Left hindlimb (tissue), 1 donor: ENCODE measurements at regions not wholly inside any gene's neighbourhood (a gene's known extent, or its start where the extent isn't known, plus 50 kb on each side); places are given as distances from the start of the nearest gene placed in this dataset.

ENCODE experiments used
- DNase-seq: peaks from one replicate; pipeline ENCODE4 v3.0.0-alpha.2; 2018

DNA sequence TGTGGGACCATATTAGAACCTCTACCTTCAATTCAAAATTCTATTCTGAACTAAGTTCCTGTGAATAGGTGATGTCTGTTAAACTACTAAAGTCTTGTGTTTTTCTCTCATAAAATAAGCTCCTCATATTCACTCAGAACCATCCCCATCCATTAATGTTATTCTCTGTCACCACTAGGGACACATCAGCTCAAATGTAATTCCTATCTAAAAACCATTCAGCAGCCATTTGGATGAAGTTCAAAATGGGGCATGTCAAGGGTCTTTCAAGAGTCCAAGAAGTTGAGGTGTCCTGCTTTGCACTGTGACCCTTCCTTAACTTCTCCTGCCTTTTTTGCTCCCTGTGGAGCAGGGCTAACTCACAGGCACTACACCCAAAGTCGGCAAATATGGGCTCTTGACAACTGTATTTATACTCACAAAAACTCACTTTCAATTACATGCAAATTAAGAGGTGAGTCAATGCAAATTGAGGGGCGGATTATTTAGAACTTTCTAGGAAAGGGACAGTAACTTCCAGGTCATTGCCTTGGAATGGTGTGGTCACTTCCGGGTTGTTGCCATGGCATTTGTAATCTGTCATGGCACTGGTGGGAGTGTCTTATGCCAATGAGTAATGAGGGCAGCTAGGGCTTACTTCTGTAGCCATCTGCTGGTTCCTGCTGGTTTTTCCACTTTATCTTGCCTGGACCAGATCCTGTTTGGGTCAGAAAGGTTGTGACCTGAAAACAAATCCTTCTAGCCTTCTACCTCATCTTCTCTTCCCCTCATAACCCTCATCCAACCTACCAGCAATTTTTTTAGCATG, 128.2 kb upstream of the COX10 start:
- DNase-seq: no peak

DNA sequence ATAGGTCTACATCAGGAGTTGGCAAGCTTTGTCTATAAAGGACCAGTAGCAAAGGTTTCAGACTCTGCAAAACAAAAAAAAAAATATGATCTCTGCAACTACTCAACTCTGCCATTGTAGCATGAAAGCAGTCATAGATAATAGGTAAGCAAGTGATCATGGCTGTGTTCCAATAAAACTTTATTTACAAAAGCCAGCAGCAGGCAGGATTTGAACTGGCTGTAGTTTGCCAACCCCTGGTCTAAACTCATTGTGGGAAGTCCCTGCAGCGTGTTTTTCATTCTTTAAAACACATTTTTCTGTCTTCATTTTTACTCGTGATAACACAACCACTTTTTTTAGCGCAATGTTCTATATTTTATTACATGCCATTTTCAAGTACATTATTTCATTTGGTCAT, 127.5 kb upstream of the COX10 start:
- DNase-seq: no peak

DNA sequence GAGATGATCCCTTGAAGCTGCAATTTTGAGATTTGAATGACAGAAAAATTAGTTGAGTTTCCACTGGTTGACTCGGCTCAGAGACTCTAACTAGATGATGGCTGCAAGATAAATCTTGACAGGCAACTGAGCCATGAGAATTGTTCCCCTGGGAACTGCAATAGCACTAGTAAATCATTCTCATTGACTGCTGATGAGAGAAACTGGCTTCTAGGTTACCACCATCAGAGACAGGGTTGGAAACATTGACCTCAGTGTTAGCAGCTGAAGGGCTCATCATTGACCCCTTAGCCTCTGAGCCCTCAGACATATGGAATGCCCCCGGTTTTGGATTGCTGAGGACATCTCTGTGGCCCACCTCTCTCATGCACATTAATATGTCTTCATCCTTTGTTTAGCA, 125.4 kb upstream of the COX10 start:
- DNase-seq: no peak

DNA sequence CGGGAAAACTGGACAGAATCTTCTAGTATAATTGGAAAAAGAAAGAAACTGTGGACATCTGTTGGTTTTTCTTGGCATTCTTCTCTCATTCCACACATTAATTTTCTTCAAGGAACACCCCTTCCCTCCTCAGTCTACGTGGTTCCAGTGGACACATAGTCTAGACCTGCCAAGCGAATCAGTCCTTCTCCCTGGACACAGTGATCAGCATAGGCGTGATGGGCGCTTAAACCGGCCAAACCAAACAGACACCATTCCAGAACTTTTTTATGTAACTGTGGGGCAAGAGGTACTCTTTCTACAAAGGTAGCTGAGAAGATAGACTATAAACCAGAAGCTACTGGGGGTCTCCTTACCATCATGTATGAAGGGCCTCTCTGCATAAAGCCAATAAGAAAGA, 121.8 kb upstream of the COX10 start:
- no peak for DNase-seq

DNA sequence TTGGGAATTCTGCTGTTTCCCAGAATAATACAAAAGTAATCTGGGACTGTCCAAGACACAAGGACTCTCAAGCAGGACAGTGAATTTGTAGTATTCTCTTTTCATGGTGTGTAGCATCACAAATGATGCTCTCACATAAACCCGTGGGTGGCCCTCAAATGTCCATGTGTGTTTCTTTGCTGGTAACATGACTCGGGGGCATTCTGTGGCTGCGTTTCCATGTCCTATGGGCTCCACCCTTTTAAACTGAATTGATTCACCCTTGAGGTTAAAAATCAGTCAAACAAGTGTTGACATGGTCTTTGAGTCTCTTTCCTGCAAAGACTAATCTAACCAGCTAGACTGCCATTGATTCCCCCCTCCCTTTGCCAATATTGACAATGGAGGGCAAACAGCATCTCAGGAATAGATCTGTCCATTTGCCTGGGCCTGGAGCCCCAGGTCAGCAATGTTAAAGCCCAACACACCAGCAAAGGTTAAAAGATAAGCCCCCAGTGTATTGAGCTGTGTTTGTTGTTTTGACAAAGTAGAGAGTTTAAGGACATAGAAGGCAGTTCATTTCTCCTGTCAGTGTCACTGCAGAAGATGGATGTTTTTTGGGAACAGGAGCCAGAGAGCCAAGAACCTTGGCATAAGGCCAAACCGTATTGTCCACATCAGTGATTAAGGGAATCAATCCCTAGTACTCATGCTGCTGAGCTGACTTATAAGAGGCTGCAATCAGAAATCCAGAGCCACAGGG, 117.1 kb upstream of the COX10 start:
- no peak for DNase-seq

DNA sequence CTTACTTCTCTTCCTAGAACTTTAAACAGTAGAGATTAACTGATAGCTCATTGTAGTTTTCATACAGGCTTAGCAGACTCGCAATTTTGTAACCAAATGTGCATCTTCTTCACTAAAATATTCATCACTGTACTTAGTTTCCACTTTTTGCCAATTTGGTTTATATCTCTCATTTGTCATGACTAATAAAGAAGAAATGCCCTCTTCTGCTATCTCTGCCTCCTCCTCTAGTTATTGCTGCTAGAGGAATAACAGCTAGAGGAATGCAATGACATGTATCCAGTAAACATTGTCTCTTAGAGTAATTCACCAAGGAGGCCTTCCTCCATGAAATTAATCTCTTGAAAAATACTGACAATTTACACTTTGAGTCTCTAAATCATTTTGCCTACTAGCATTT, 115.5 kb upstream of the COX10 start:
- no peak for DNase-seq

DNA sequence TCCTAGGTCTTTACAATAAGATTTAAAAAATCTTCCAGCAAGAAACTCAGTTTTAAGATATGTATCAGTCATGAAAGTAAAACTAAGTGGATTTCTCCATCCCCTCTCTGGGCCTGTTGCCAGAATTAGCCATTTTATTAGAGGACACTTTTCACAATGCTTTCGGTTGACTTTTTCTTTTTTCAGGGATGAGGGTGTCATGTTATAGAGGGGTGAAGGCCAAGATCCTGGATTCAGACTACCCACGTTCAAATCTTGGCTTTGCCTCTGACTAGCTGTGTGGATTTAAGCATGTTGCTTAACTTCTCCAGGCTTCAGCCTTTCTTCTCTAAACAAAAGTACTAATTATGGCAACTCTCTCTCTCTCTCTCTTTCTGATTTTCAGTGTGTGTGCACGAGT, 111.7 kb upstream of the COX10 start:
- no peak for DNase-seq

DNA sequence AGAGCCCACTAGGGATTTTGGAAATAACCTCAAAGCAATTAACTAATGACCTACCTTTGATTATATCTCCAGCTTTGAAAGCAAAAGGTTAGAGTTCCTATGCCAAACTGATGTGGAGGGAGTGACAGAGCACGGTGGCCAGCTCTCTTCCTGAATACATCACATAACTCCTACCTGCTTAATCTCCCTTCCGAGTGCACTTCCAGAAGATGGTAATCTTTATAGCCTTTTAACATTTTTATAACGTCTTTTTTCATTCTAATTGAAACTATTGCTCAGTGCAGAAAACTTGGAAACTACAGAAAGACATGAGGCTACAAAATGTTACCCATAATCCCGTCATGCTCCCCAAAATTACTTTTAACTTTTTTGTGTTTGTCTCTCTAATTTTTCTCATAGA, 110.5 kb upstream of the COX10 start:
- no peak for DNase-seq

DNA sequence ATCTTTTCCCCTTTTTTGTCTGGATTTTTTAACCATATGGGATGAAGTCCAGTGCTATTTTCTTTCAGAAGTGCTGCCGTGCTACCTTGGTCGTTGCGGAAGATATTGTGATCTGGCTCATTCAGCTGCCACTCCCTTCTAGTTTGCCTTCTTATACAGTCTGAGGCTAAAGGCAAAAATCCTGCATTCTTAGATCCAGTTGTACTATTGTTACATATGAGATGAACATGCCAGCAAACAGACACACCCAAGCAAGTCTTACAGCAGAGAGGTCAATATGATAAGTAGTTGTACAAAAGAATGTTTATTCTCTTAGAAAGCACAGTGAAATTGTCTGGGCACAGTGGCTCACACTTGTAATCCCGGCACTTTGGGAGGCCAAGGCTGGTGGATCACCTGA, 108.0 kb upstream of the COX10 start:
- DNase-seq: no peak

DNA sequence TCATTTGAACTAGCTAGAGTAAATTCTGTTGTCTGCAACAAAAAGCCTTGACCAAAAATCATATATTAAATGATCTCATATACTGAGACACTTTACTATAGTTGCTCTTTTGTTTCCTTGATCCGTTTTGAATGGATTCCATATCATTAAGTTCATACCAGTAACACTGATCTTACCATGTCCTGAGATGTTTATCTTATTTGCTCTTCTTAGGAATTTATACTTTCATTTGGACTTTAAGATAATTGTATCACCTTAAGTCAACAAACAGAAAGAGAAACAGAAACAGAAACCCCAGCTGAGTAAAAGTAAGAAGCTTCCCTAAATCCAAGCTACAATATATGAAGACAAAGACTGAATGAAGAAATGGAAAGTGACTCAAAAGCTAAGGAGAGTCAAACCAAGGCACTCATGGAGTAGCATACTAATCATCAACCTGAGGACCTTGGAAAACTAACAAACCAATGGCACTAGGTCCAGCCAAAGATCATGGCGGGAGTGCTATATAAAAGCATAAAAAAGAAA, 106.5 kb upstream of the COX10 start:
- no peak for DNase-seq

DNA sequence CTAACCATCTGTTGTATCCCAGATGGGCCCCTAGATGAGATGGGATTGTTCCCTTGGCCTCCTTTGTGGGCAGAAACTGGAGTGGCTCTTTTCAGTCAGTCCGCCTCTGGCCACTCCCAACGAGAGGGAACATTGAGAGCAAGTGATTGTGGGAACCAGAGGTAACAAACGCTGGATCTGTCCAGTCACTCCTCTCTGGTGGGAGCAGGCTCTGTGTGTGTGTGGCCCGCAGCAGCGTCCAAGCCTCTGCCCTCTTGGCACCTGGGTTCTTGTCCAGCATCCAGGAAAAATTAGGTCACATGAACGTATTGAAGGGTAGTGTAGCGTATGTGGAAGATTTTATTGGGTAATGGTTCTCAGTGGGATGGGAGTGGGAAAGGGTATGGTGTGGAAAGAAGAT, 101.9 kb upstream of the COX10 start:
- DNase-seq: no peak

DNA sequence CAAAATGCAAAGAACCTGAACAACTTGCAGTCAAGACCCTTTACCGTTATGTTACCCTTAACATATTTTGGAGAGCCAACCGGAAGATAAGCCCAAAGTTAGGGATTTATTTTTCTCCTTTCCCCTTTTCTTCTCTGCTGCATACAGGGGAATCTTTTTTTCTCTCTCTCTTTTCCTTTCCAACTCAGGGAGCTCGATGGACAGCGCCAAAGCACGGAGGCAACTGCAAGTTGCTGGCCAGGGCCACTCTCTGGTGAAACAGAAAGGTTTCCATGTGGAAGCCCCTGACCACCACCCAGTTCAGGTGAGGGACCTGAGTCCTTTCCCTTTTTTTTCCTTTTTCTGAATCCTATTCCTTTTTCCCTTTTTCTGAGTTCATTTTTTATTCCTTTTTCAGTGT, 98.8 kb upstream of the COX10 start:
- DNase-seq: no peak

DNA sequence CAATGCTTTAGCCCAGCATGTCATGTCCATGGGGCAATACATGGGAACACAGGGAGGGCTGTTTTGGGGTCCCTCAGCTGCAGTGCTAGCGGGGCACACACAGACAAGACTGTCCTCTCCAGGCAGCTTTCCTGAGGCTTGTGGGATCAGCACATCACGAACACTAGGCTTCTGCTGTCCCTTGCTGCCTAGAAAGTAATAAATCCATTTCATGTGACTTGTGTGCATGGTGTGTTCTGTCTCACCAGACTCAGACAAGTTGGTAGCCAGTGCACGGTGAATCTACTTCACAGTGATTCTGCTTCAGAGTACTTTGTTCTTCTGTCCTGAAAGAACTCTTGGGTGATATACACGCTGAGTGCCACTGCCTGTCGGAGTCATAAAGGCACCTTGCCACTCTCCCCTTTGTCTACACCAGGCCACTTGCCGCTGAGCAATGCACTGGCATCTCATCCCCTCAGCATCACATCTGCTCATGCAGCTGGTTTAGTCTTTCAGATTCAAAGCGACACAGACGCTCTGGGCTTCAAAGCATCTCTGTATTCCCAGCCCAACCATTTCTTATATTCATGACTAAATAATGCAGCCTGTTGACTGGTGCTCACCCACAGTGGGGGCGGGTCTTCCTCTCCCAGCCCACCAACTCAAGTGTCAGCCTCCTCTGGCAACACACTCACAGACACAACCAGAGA, 95.2 kb upstream of the COX10 start:
- DNase-seq: no peak

DNA sequence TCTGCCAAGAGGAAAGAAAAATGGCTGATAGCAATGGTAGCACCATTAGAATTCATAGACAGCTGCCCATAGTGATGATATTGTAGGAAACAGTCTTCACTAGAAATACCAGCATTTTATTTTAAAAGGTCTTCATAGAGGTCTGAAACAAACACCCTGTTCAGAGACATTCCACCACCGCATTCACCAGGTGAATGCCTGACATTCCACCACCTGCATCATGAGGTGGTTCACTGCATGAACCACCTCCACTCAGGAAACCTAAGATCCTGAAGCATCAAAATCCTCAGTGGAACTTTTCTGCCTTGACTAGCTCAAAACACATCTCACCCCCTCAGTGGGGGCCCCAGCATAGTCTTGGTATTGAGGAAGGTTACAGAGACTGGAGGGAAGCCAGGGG, 91.5 kb upstream of the COX10 start:
- DNase-seq: no peak

DNA sequence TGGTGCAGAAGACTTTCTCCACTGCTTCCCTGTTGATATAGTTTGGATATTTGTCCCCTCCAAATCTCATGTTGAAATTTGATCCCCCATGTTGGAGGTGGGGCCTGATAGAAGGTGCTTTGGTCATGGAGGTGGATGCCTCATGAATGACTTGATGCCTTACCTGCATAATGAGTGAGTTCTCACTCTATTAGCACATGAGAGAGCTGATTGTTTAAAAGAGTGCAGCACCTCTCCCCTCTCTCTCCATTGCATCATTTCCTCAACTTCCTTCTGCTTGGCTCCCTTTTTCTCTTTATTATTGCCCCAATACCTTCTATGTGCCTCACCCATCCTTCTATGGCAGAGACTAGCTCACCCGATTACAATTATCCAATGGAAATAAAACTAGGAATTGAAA, 90.8 kb upstream of the COX10 start:
- no peak for DNase-seq

DNA sequence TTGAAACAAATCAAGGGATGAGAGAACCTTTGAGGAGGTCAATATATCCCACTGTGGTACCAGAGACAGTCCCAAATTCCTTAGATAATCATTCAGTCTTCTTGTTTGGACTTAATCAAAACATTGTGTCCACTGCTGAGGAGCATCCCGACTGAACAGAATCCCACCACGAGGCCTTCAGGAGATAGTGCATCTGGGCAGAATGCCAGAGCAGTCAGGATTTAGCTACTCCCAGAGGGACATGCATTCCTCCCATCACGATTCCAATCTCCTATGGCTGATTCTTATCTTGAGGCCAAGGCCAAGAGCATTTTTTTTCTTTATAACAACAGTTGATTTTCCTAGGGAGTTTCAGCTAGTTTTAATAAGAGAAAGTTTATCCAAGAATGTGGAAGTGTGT, 87.4 kb upstream of the COX10 start:
- no peak for DNase-seq

DNA sequence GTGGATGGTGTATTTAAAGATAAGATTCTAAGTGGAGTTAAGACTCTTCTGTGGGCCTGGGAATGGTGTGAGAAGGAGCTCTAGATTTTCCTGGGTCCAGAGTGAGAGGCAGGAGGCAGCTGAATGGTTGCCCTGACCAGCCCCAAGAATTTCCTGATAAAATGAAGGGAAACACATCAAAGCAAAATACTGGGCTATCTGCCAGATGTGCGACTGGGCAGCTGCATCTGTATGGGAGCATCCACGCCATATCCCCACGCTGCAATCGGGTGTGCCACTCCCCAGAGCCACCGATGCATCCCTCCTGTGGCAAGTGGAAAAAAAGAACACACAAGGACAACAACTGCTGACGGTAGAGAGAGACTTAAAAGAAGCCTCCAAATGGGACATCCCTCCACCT, 84.3 kb upstream of the COX10 start:
- no peak for DNase-seq

DNA sequence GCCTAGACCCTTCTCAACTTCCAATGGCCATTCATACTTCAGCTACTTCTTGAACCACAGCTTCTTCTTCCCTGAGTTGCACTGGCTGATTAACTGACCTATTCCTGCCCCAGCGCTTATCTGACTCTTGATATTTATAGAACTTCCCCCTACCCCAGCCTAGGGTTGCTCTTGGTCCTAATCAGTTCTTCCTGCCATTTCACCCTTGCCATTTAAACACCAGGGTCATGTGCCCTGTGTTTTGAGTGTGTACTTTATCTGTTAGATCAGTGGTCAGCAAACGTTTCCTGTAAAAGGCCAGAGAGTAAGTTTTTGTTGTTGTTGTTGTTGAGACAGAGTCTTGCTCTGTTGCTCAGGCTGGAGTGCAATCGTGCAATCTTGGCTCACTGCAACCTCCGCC, 82.4 kb upstream of the COX10 start:
- DNase-seq: no peak

DNA sequence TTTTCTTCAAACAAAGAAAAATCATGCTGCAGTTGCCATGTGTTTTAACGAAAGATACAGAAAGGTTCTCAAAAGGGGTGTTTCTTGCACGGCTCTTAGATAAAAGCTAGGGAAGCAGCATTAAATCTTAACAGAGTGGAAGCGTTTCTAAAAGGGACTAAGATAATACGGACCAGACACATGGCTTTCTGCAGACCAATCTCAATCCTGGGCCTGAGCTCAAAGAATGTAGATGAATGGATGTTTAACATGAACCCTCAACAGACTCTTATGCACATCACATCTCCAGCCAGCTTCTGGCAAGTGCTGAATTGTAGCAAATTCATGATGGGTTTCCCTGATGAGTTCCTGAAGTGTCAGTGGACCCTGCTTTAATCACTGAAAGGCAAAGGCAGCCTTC, 80.2 kb upstream of the COX10 start:
- DNase-seq: no peak

DNA sequence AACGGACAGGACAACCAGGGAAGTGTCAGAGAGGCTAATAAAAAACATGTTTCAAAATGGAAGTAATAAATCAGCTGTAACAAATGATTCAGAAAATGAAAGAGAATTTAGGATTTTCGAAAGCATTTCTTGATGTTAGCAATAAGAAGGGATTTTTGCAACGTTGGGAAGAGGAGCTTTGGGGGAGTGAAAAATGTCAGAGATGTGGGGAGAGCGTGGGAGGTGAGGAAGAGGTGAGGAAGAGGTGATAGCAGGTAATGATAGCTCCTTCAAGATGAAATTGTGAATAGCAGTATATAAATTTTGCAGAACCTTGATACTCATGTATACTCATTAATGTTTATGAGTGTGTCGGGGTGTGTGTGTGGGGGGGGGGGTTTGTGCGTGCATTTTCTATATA, 76.2 kb upstream of the COX10 start:
- no peak for DNase-seq

DNA sequence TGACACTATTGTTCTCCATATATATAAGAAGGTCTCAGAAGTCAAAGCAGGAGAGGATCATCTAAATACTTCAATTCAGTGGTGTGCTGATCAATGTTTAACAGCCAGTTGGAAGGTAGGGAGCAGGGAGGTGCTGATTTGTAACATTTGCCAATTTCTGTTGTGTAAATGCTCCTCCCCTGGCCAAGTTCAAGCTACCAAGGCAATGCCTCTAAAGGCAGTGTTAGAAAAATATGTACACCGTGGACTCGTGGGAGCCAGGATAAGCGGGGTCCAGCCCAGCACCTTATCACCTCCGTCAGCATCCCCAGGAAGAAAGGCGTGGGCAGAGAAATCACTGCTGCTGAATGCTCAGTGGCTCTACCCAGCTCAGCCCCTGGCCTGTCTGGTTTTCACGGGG, 75.3 kb upstream of the COX10 start:
- DNase-seq: no peak

DNA sequence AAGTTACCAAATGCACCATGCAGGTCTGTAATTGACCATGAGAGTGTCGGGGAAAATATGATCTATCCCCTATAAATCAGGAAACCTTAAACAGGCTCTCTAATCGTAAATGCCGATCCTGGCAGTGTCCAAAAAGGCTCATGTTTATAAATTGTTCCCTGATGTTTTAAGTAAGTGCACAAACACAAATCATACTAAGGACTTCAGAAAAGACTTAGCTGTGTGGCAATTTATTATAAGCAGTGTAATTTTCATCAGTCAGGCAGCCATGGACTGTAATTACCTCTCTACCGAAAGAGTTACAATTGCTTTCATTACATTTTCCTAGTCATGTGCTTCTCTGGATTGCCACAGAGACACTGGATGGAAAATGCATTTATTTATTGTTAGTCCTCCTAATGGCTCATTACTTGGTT, 73.4 kb upstream of the COX10 start:
- DNase-seq: no peak

DNA sequence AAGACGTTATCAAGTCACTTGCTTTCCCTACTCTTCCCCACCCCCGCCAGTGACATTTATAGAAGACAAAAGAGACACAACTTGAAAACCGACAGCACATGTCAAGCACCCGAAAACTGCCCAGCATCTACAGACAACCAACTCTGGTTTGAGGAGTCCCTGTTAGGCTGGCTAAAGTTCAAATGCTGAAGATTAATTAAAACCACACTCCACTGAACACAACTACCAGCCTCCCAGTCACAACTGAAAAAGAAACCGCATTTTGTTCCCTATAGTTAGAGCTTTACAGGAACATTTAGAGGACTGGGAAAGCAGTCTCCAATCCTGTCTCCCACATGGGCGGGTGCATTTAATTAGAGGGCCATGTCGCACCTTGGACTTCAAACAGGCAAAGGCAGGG, 73.0 kb upstream of the COX10 start:
- no peak for DNase-seq

DNA sequence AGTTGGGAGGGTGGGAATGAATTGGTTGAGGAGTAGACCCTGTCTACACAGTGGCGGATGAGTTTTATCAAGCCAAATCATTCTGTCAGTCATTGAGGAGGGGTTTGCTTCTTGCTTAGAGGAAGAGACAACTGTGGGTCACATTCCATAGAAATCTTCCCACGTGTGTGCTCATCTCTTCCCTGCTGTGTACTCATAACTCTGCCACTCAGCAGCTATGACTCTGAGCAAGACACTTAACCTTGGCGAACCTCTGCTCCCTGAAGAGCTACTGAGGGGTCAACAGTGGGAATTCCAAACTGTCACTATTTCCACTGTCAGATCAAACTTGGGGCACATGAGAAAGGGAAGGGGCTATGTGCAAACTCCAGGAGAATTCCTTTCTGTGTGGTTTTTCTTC, 72.6 kb upstream of the COX10 start:
- no peak for DNase-seq
